H9 (cell line): ENCODE measurements at regions not wholly inside any gene's neighbourhood (a gene's known extent, or its start where the extent isn't known, plus 50 kb on each side); places are given as distances from the start of the nearest gene placed in this dataset.

Source experiments
- DNase-seq: peaks from one replicate; pipeline ENCODE4 v3.0.0-alpha.2; 2017
- H2AFZ ChIP-seq: one replicate; pipeline ENCODE4 v1.6.1; 2013; ENCODE audit warnings: mild to moderate bottlenecking, low read length, control low read depth, moderate library complexity
- H2AK5ac ChIP-seq: 2 replicates; pipeline ENCODE4 v1.6.1; 2013; ENCODE audit warnings: low read length, control low read depth, mixed read lengths; ENCODE audit not compliant: insufficient read length
- H2BK120ac ChIP-seq: one replicate; pipeline ENCODE4 v1.6.1; 2013; ENCODE audit warnings: low read depth, mild to moderate bottlenecking, low read length, control low read depth, inconsistent platforms; ENCODE audit not compliant: poor library complexity, severe bottlenecking
- H2BK12ac ChIP-seq: 2 replicates; pipeline ENCODE4 v1.6.1; 2013; ENCODE audit warnings: low read length, control low read depth, mixed read lengths, low read depth; ENCODE audit not compliant: insufficient read length
- H2BK15ac ChIP-seq: 2 replicates; pipeline ENCODE4 v1.6.1; 2013; ENCODE audit warnings: low read depth, low read length, control low read depth
- H2BK20ac ChIP-seq: one replicate; pipeline ENCODE4 v1.6.1; 2013; ENCODE audit warnings: low read depth, mild to moderate bottlenecking, low read length, control low read depth, inconsistent platforms; ENCODE audit not compliant: poor library complexity, severe bottlenecking
- H2BK5ac ChIP-seq: 2 replicates; pipeline ENCODE4 v1.6.1; 2013; ENCODE audit warnings: low read length, control low read depth, mixed read lengths; ENCODE audit not compliant: insufficient read length
- H3K14ac ChIP-seq: 2 replicates; pipeline ENCODE4 v1.6.1; 2013; ENCODE audit warnings: low read length, control low read depth; ENCODE audit not compliant: insufficient read depth
- H3K18ac ChIP-seq: 2 replicates; pipeline ENCODE4 v1.6.1; 2013; ENCODE audit warnings: low read depth, mild to moderate bottlenecking, mixed read lengths, low read length, control low read depth; ENCODE audit not compliant: insufficient read length
- H3K23ac ChIP-seq: 2 replicates; pipeline ENCODE4 v1.6.1; 2013; ENCODE audit warnings: low read length, control low read depth, mixed read lengths, low read depth; ENCODE audit not compliant: insufficient read length
- H3K23me2 ChIP-seq: 2 replicates; pipeline ENCODE4 v1.6.1; 2013; ENCODE audit warnings: low read depth, mild to moderate bottlenecking, mixed read lengths, low read length, control low read depth; ENCODE audit not compliant: insufficient read length, poor library complexity, severe bottlenecking
- H3K27ac ChIP-seq: 2 replicates; pipeline ENCODE4 v1.5.1; 2013; ENCODE audit warnings: low read length, control low read depth, mixed read lengths, low read depth; ENCODE audit not compliant: insufficient read length
- H3K27me3 ChIP-seq: 2 replicates; pipeline ENCODE4 v1.6.1; 2013; ENCODE audit warnings: low read length, control low read depth, inconsistent platforms; ENCODE audit not compliant: insufficient read depth
- H3K4ac ChIP-seq: 2 replicates; pipeline ENCODE4 v1.6.1; 2013; ENCODE audit warnings: low read depth, mild to moderate bottlenecking, control low read depth, inconsistent platforms, low read length, moderate library complexity
- H3K4me1 ChIP-seq: 2 replicates; pipeline ENCODE4 v1.6.1; 2013; ENCODE audit warnings: low read length, control low read depth, inconsistent platforms; ENCODE audit not compliant: insufficient read depth
- H3K4me2 ChIP-seq: 2 replicates; pipeline ENCODE4 v1.6.1; 2013; ENCODE audit warnings: low read length, control low read depth, mixed read lengths; ENCODE audit not compliant: insufficient read length, insufficient read depth
- H3K56ac ChIP-seq: 2 replicates; pipeline ENCODE4 v1.6.1; 2013; ENCODE audit warnings: low read depth, mild to moderate bottlenecking, mixed read lengths, low read length, control low read depth; ENCODE audit not compliant: insufficient read length
- H3K79me1 ChIP-seq: 2 replicates; pipeline ENCODE4 v1.6.1; 2013; ENCODE audit warnings: low read depth, mild to moderate bottlenecking, moderate library complexity, low read length, control low read depth, inconsistent platforms; ENCODE audit not compliant: insufficient read depth, poor library complexity, severe bottlenecking
- H3K79me2 ChIP-seq: 2 replicates; pipeline ENCODE4 v1.6.1; 2013; ENCODE audit warnings: low read length, control low read depth, inconsistent platforms; ENCODE audit not compliant: insufficient read depth
- H3K9ac ChIP-seq: 2 replicates; pipeline ENCODE4 v1.6.1; 2013; ENCODE audit warnings: low read length, control low read depth, mixed read lengths; ENCODE audit not compliant: insufficient read length; ENCODE audit errors: extremely low read depth
- H3K9me3 ChIP-seq: one replicate; pipeline ENCODE4 v1.6.1; 2013; ENCODE audit warnings: low read depth, low read length, inconsistent platforms; ENCODE audit not compliant: control insufficient read depth
- H3T11ph ChIP-seq: one replicate; pipeline ENCODE4 v1.6.1; 2013; ENCODE audit warnings: mild to moderate bottlenecking, low read length, control low read depth, inconsistent platforms
- H4K20me1 ChIP-seq: one replicate; pipeline ENCODE4 v1.6.1; 2013; ENCODE audit not compliant: control insufficient read depth, insufficient read length, insufficient read depth
- H4K5ac ChIP-seq: 2 replicates; pipeline ENCODE4 v1.6.1; 2013; ENCODE audit warnings: low read depth, mild to moderate bottlenecking, mixed read lengths, low read length, control low read depth; ENCODE audit not compliant: insufficient read length
- H4K8ac ChIP-seq: replicated peaks from 2 replicates; pipeline ENCODE4 v1.6.1; 2013; ENCODE audit warnings: low read length, control low read depth, mixed read lengths, low read depth; ENCODE audit not compliant: insufficient read length
- H4K91ac ChIP-seq: 2 replicates; pipeline ENCODE4 v1.6.1; 2013; ENCODE audit warnings: low read depth, mild to moderate bottlenecking, moderate library complexity, mixed read lengths, low read length, control low read depth; ENCODE audit not compliant: insufficient read length
- H3K27ac Mint-ChIP-seq, 3 experiments: 2 replicates in 2 of 3; 3 replicates in 1 of 3; pipeline ENCODE4 v1.8.0; 2020 to 2021; ENCODE audit warnings: mixed read lengths in 3 of 3, mild to moderate bottlenecking in 1 of 3, moderate library complexity in 1 of 3
- H3K27me3 Mint-ChIP-seq: 2 replicates; pipeline ENCODE4 v1.8.0; 2021; ENCODE audit warnings: low read depth, mild to moderate bottlenecking, moderate library complexity, mixed read lengths
- H3K36me3 Mint-ChIP-seq, 3 experiments: 2 replicates in 2 of 3; 3 replicates in 1 of 3; pipeline ENCODE4 v1.8.0; 2020 to 2021; ENCODE audit warnings: low read depth in 3 of 3, mixed read lengths in 3 of 3; ENCODE audit not compliant: insufficient read depth in 1 of 3
- H3K4me1 Mint-ChIP-seq, 2 experiments: 2 replicates each; pipeline ENCODE4 v1.8.0; 2020; ENCODE audit warnings: mixed read lengths in 2 of 2
- H3K4me3 Mint-ChIP-seq, 2 experiments: 2 replicates in 1 of 2; 3 replicates in 1 of 2; pipeline ENCODE4 v1.8.0; 2020 to 2021; ENCODE audit warnings: mild to moderate bottlenecking in 2 of 2, mixed read lengths in 2 of 2, moderate library complexity in 1 of 2
- H3K9me3 Mint-ChIP-seq, 2 experiments: 2 replicates in 1 of 2; 3 replicates in 1 of 2; pipeline ENCODE4 v1.8.0; 2020; ENCODE audit warnings: mild to moderate bottlenecking in 2 of 2, mixed read lengths in 2 of 2, moderate library complexity in 1 of 2
- WGBS: extraction: QIAGEN DNeasy Blood & Tissue Kit; methylation state at CpG from one replicate; pipeline ENCODE4 v1.1.7; 2013; ENCODE audit warnings: missing lambda C conversion rate, low lambda C conversion rate, mixed read lengths; ENCODE audit not compliant: insufficient read length; ENCODE audit errors: extremely low coverage; 5-methylcytosine and 5-hydroxymethylcytosine counted together
- TF ChIP-seq, protein P1 (sequence below): fragments of 200-600 bp; sonication (generic); conservative IDR thresholded peaks from 3 replicates; pipeline ENCODE4 v1.8.0; 2021; ENCODE audit warnings: antibody characterized with exemption, mild to moderate bottlenecking

DNA sequence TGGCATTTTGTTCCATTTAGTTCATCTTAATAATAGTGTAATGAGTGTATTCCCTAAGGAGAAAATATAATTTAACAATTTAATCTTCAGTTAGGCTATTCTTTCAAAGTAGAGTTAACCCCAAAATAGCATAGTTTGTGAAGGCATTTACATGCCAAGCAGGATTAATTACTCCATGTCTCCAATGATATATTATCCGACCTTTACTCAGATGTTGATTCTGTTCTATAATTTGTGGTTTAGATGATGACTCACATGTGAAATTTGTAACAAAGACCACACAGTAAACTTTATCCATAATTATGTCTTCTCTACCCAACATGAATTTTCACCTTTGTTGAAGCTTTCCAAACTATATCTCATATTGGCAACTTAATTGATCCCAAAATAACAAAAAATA, 2065.2 kb downstream of the MRPL39 start:
- no peak overlapping the region for H2BK120ac ChIP-seq
- Mint-ChIP-seq H3K36me3 (peaks cover 0 to 2% (median 0%) of the 10 kb centered on the region in 3 experiments; a peak in 1 of 7 replicates), H3K27me3 (no peaks in the 10 kb centered on the region), H3K9me3 (peaks cover 4 to 42% of the 10 kb centered on the region in 2 experiments; a peak in 4 of 5 replicates), H3K4me3 (no peak overlapping the region), H3K27ac (no peak overlapping the region), H3K4me1 (no peaks in the 10 kb centered on the region)
- no peak overlapping the region for H2BK5ac ChIP-seq
- H3K4me2 ChIP-seq = no peak overlapping the region
- no peak overlapping the region for H3K14ac ChIP-seq
- DNase-seq = no peak
- H3K4ac ChIP-seq = no peak overlapping the region
- no peak overlapping the region for H2BK15ac ChIP-seq
- H3T11ph ChIP-seq = no peak overlapping the region
- no peak overlapping the region for H2BK20ac ChIP-seq
- no peak overlapping the region for H3K18ac ChIP-seq
- no peak overlapping the region for H4K8ac ChIP-seq
- WGBS = no CpG with 5 or more reads among the region's 1 CpG
- H3K9ac ChIP-seq = no peak overlapping the region
- H4K20me1 ChIP-seq = no peaks in the 10 kb centered on the region
- H4K5ac ChIP-seq = no peak overlapping the region
- H3K23me2 ChIP-seq = no peaks in the 10 kb centered on the region
- no peak overlapping the region for H2BK12ac ChIP-seq
- H2AK5ac ChIP-seq = no peak overlapping the region
- H3K27me3 ChIP-seq = no peaks in the 10 kb centered on the region
- H3K79me1 ChIP-seq = no peaks in the 10 kb centered on the region
- no peak overlapping the region for H4K91ac ChIP-seq
- no peak overlapping the region for H3K23ac ChIP-seq
- no peaks in the 10 kb centered on the region for H3K4me1 ChIP-seq
- no peak overlapping the region for H3K27ac ChIP-seq
- TF ChIP-seq, protein P1, sequence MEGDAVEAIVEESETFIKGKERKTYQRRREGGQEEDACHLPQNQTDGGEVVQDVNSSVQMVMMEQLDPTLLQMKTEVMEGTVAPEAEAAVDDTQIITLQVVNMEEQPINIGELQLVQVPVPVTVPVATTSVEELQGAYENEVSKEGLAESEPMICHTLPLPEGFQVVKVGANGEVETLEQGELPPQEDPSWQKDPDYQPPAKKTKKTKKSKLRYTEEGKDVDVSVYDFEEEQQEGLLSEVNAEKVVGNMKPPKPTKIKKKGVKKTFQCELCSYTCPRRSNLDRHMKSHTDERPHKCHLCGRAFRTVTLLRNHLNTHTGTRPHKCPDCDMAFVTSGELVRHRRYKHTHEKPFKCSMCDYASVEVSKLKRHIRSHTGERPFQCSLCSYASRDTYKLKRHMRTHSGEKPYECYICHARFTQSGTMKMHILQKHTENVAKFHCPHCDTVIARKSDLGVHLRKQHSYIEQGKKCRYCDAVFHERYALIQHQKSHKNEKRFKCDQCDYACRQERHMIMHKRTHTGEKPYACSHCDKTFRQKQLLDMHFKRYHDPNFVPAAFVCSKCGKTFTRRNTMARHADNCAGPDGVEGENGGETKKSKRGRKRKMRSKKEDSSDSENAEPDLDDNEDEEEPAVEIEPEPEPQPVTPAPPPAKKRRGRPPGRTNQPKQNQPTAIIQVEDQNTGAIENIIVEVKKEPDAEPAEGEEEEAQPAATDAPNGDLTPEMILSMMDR = no peak
- H3K79me2 ChIP-seq = no peaks in the 10 kb centered on the region
- no peak overlapping the region for H2AFZ ChIP-seq
- H3K9me3 ChIP-seq = no peaks in the 10 kb centered on the region
- no peak overlapping the region for H3K56ac ChIP-seq
